HCT116 (cell line): ENCODE measurements at regions not wholly inside any gene's neighbourhood (a gene's known extent, or its start where the extent isn't known, plus 50 kb on each side); places are given as distances from the start of the nearest gene placed in this dataset.

Experiments used
- ATAC-seq: fragments of 200-7000 bp; cut with Tn5 transposase; 2 replicates; pipeline ENCODE4 v1.9.1; 2020; ENCODE audit warnings: mild to moderate bottlenecking, moderate library complexity
- BruUV-seq: library from RNA; stranded (reverse); fragments of 400-500 nt; replicated peaks from 2 replicates; lab custom pipeline; 2021; lab: Mats Ljungman, UMichigan
- CTCF ChIA-PET: fragments of 300-600 bp; sonication (Branson Sonifier 250); formaldehyde crosslinking; loops from one replicate; lab custom pipeline; 2021; ENCODE audit warnings: antibody characterized with exemption; lab: Charles Lee
- POLR2A ChIA-PET: fragments of 300-600, 350-600 bp; sonication (Branson Sonifier 250); formaldehyde crosslinking; loops from one replicate; lab custom pipeline; 2021; ENCODE audit warnings: antibody characterized with exemption; lab: Charles Lee
- RAD21 ChIA-PET, 2 experiments: fragments of 300-600 bp; sonication (Branson Sonifier 250); formaldehyde crosslinking; loops; one replicate each; lab custom pipeline; 2023; ENCODE audit warnings: low total read pairs in 2 of 2; ENCODE audit not compliant: uncharacterized antibody in 2 of 2, unreplicated experiment in 2 of 2, low non-redundant PET in 1 of 2; lab: Charles Lee
- DNase-seq: peaks from one replicate; pipeline ENCODE4 v3.0.0-alpha.2; 2010; ENCODE audit warnings: low read depth, low spot score
- H2AFZ ChIP-seq: fragments of 200-600 bp; shearing (Covaris generic), sonication (generic); 2 replicates; pipeline ENCODE4 v1.6.1; 2017; ENCODE audit warnings: low read depth, mixed run types, mixed read lengths, antibody characterized with exemption, low read length; ENCODE audit not compliant: poor library complexity, severe bottlenecking
- H3K27ac ChIP-seq: 2 replicates; pipeline ENCODE4 v1.5.1; 2012; ENCODE audit warnings: low read depth, low read length
- H3K27me3 ChIP-seq: fragments of 200-600 bp; sonication (generic); 2 replicates; pipeline ENCODE4 v1.6.1; 2016; ENCODE audit warnings: mixed run types, low read length, mixed read lengths; ENCODE audit not compliant: insufficient read depth
- H3K36me3 ChIP-seq, 2 experiments: fragments of 200-500 bp in 1 of 2; fragments of 200-600 bp in 1 of 2; sonication (Bioruptor generic) in 1 of 2; sonication (generic) in 1 of 2; 2 replicates each; pipeline versions ENCODE4 v1.5.1 to v1.6.1; 2014 to 2016; ENCODE audit warnings: low read length in 2 of 2, inconsistent platforms in 1 of 2, mixed read lengths in 1 of 2, mixed run types in 1 of 2; ENCODE audit not compliant: insufficient read depth in 2 of 2, control insufficient read depth in 1 of 2
- H3K4me1 ChIP-seq, 2 experiments: fragments of 200-600 bp in 1 of 2; sonication (generic) in 1 of 2; 2 replicates each; pipeline versions ENCODE4 v1.5.1 to v1.6.1; 2012 to 2017; ENCODE audit warnings: low read length in 2 of 2, inconsistent platforms in 1 of 2, mild to moderate bottlenecking in 1 of 2, mixed read lengths in 1 of 2, mixed run types in 1 of 2, moderate library complexity in 1 of 2; ENCODE audit not compliant: insufficient read depth in 2 of 2, control insufficient read depth in 1 of 2
- H3K4me2 ChIP-seq: fragments of 200-600 bp; sonication (generic); 2 replicates; pipeline ENCODE4 v1.6.1; 2017; ENCODE audit warnings: mixed run types, low read length, mixed read lengths
- H3K4me3 ChIP-seq, 2 experiments: fragments of 200-600 bp in 1 of 2; sonication (generic) in 1 of 2; replicated peaks in 1 of 2; 2 replicates each; pipeline ENCODE4 v1.5.1; 2011 to 2016; ENCODE audit warnings: low read length in 2 of 2, control low read depth in 1 of 2, low read depth in 1 of 2, mild to moderate bottlenecking in 1 of 2, mixed read lengths in 1 of 2, mixed run types in 1 of 2
- H3K79me2 ChIP-seq: fragments of 200-600 bp; sonication (generic); 2 replicates; pipeline ENCODE4 v1.6.1; 2017; ENCODE audit warnings: mild to moderate bottlenecking, mixed run types, low read length, moderate library complexity, mixed read lengths; ENCODE audit not compliant: insufficient read depth
- H3K9ac ChIP-seq: fragments of 200-600 bp; sonication (generic); 2 replicates; pipeline ENCODE4 v1.6.1; 2016; ENCODE audit warnings: low read length, mixed read lengths
- H3K9me2 ChIP-seq: fragments of 200-600 bp; sonication (generic), shearing (Covaris generic); 2 replicates; pipeline ENCODE4 v1.6.1; 2017; ENCODE audit warnings: mixed run types, mild to moderate bottlenecking, moderate library complexity; ENCODE audit not compliant: insufficient read depth
- H3K9me3 ChIP-seq, 2 experiments: fragments of 200-500 bp in 1 of 2; fragments of 200-600 bp in 1 of 2; sonication (Bioruptor generic) in 1 of 2; sonication (generic) in 1 of 2; 2 replicates each; pipeline ENCODE4 v1.6.1; 2014 to 2017; ENCODE audit warnings: low read length in 2 of 2, mixed read lengths in 2 of 2, inconsistent platforms in 1 of 2, low read depth in 1 of 2, mild to moderate bottlenecking in 1 of 2, mixed run types in 1 of 2, moderate library complexity in 1 of 2; ENCODE audit not compliant: control insufficient read depth in 1 of 2, insufficient read depth in 1 of 2
- H4K20me1 ChIP-seq: fragments of 200-600 bp; sonication (generic), shearing (Covaris generic); 2 replicates; pipeline ENCODE4 v1.6.1; 2017; ENCODE audit warnings: mixed run types, mild to moderate bottlenecking, moderate library complexity; ENCODE audit not compliant: insufficient read depth
- ATF3 ChIP-seq: IDR thresholded peaks from 2 replicates; pipeline ENCODE4 v1.6.1; 2012
- CBX3 ChIP-seq: IDR thresholded peaks from 2 replicates; pipeline ENCODE4 v1.6.1; 2012; ENCODE audit warnings: low read depth
- CEBPB ChIP-seq: IDR thresholded peaks from 2 replicates; pipeline ENCODE4 v1.6.1; 2012; ENCODE audit warnings: low read depth
- JUND ChIP-seq: IDR thresholded peaks from 2 replicates; pipeline ENCODE4 v1.6.1; 2012
- POLR2AphosphoS5 ChIP-seq: IDR thresholded peaks from 2 replicates; pipeline ENCODE4 v1.6.1; 2011; ENCODE audit warnings: mild to moderate bottlenecking, low read depth, low read length, moderate library complexity
- REST ChIP-seq: IDR thresholded peaks from 2 replicates; pipeline ENCODE4 v1.6.1; 2012; ENCODE audit warnings: low read depth
- SP1 ChIP-seq: IDR thresholded peaks from 2 replicates; pipeline ENCODE4 v1.6.1; 2012; ENCODE audit warnings: low read depth
- TCF7L2 ChIP-seq: IDR thresholded peaks from 2 replicates; pipeline ENCODE4 v1.7.0; 2011; ENCODE audit warnings: borderline replicate concordance, inconsistent platforms; ENCODE audit not compliant: insufficient read depth, insufficient read length; ENCODE audit errors: extremely low read depth
- intact Hi-C: fragments of 100-400 bp; cut with micrococcal nuclease; formaldehyde crosslinking; loops from 2 replicates; pipeline ENCODE4 v1.10.0; 2022

GRCh38 chr14:54193871-54194270 lies 202.9 kb upstream of the CDKN3 start:
- no peaks in the 10 kb centered on the region for H3K79me2 ChIP-seq
- 0 out of 2 replicates have a peak, but pooled peaks cover 3% of the 10 kb centered on the region for H3K9me2 ChIP-seq
- H3K9ac ChIP-seq, result no peak overlapping the region
- ChIA-PET POLR2A (no interaction called here), CTCF (no interaction called here), RAD21 (no interaction called here)
- no peak overlapping the region for H3K4me3 ChIP-seq
- peaks cover 15 to 16% of the 10 kb centered on the region in 2 experiments for H3K4me1 ChIP-seq
- H3K27ac ChIP-seq, result no peak overlapping the region
- no peaks in the 10 kb centered on the region for H3K27me3 ChIP-seq
- H2AFZ ChIP-seq, result peak overlapping the region; percentile 47
- no peaks in the 10 kb centered on the region for H3K36me3 ChIP-seq
- no peaks in the 10 kb centered on the region for H3K9me3 ChIP-seq
- no peak overlapping the region for H3K4me2 ChIP-seq
- no peaks in the 10 kb centered on the region for H4K20me1 ChIP-seq
- TF ChIP-seq JUND (no peak), CEBPB (no peak), POLR2AphosphoS5 (no peak), CBX3 (no peak), SP1 (no peak), TCF7L2 (peak; percentile 15), ATF3 (no peak), REST (no peak)
- intact Hi-C loops, result no loop called here
- ATAC-seq, result no peak
- DNase-seq, result no peak
- BruUV-seq, result no TSS peak
